HAP-1 (cell line): ENCODE measurements at regions not wholly inside any gene's neighbourhood (a gene's known extent, or its start where the extent isn't known, plus 50 kb on each side); places are given as distances from the start of the nearest gene placed in this dataset.

Experiments
- DNase-seq, 2 experiments: peaks; one replicate each; pipeline ENCODE4 v3.0.0-alpha.2; 2016 to 2020; ENCODE audit warnings: low spot score in 2 of 2
- H3K27me3 ChIP-seq: fragments of 250-450 bp; sonication (Bioruptor Pico); 2 replicates; pipeline ENCODE4 v1.5.1; 2020; ENCODE audit warnings: low read depth, mild to moderate bottlenecking, moderate library complexity
- H3K36me3 ChIP-seq: fragments of 250-450 bp; sonication (Bioruptor Pico); replicated peaks from 2 replicates; pipeline ENCODE4 v1.5.1; 2020; ENCODE audit warnings: mild to moderate bottlenecking
- H3K4me1 ChIP-seq: fragments of 250-450 bp; sonication (Bioruptor Pico); 2 replicates; pipeline ENCODE4 v1.5.1; 2020; ENCODE audit warnings: mild to moderate bottlenecking
- H3K4me3 ChIP-seq: fragments of 250-450 bp; sonication (Bioruptor Pico); 2 replicates; pipeline ENCODE4 v1.5.1; 2020; ENCODE audit warnings: mild to moderate bottlenecking, moderate library complexity
- H3K9me3 ChIP-seq: fragments of 250-450 bp; sonication (Bioruptor Pico); 2 replicates; pipeline ENCODE4 v1.5.1; 2020; ENCODE audit warnings: mild to moderate bottlenecking, moderate library complexity
- in situ Hi-C: fragments of 300-500 bp; cut with MboI; formaldehyde crosslinking; loops from 3 replicates; pipeline ENCODE4 v1.14.3; 2020; ENCODE audit warnings: low sequenced_read_pairs, inconsistent platforms, mixed read lengths

GRCh38 chr3:22176911-22177310, 425.9 kb upstream of the ZNF385D start:
- no peak overlapping the region for H3K4me3 ChIP-seq
- no peaks in the 10 kb centered on the region for H3K9me3 ChIP-seq
- H3K27me3 ChIP-seq: no peaks in the 10 kb centered on the region
- no peak for DNase-seq
- in situ Hi-C loops: no loop called here
- no peaks in the 10 kb centered on the region for H3K36me3 ChIP-seq
- H3K4me1 ChIP-seq: no peaks in the 10 kb centered on the region

GRCh38 chr3:22189616-22190015, 438.6 kb upstream of the ZNF385D start:
- in situ Hi-C loops: no loop called here
- Histone ChIP-seq H3K36me3 (no peaks in the 10 kb centered on the region), H3K9me3 (no peaks in the 10 kb centered on the region), H3K27me3 (no peaks in the 10 kb centered on the region), H3K4me1 (no peaks in the 10 kb centered on the region), H3K4me3 (no peak overlapping the region)
- DNase-seq: no peak

- no peak overlapping the region for H3K4me3 ChIP-seq
- in situ Hi-C loops: no loop called here
- H3K9me3 ChIP-seq: no peaks in the 10 kb centered on the region
- H3K27me3 ChIP-seq: peaks cover 2% of the 10 kb centered on the region; the same call in 1 of the 2 replicates
- H3K4me1 ChIP-seq: no peaks in the 10 kb centered on the region
- no peaks in the 10 kb centered on the region for H3K36me3 ChIP-seq
- no peak for DNase-seq
These were observed 448.1 kb upstream of the ZNF385D start for GRCh38 chr3:22199095-22199494.

- no peaks in the 10 kb centered on the region for H3K27me3 ChIP-seq
- DNase-seq: no peak
- no peaks in the 10 kb centered on the region for H3K9me3 ChIP-seq
- in situ Hi-C loops: no loop called here
- no peaks in the 10 kb centered on the region for H3K36me3 ChIP-seq
- H3K4me1 ChIP-seq: no peaks in the 10 kb centered on the region
- H3K4me3 ChIP-seq: no peak overlapping the region
These were observed 457.8 kb upstream of the ZNF385D start for GRCh38 chr3:22208844-22209243.

- H3K36me3 ChIP-seq: no peaks in the 10 kb centered on the region
- H3K27me3 ChIP-seq: no peaks in the 10 kb centered on the region
- no peak for DNase-seq
- no peak overlapping the region for H3K4me3 ChIP-seq
- H3K9me3 ChIP-seq: no peaks in the 10 kb centered on the region
- in situ Hi-C loops: no loop called here
- no peaks in the 10 kb centered on the region for H3K4me1 ChIP-seq
These were observed 458.6 kb upstream of the ZNF385D start for GRCh38 chr3:22209578-22209977.

GRCh38 chr3:22210693-22211092, 459.7 kb upstream of the ZNF385D start:
- Histone ChIP-seq H3K9me3 (no peaks in the 10 kb centered on the region), H3K27me3 (no peaks in the 10 kb centered on the region), H3K4me3 (no peak overlapping the region), H3K4me1 (no peaks in the 10 kb centered on the region), H3K36me3 (no peaks in the 10 kb centered on the region)
- DNase-seq: no peak
- in situ Hi-C loops: no loop called here

GRCh38 chr3:22216601-22217000, 465.6 kb upstream of the ZNF385D start:
- H3K9me3 ChIP-seq: no peaks in the 10 kb centered on the region
- 0 out of 2 replicates have a peak, but pooled peaks cover 3% of the 10 kb centered on the region for H3K27me3 ChIP-seq
- DNase-seq: no peak
- H3K4me1 ChIP-seq: no peaks in the 10 kb centered on the region
- in situ Hi-C loops: no loop called here
- H3K36me3 ChIP-seq: no peaks in the 10 kb centered on the region
- no peak overlapping the region for H3K4me3 ChIP-seq

- no peaks in the 10 kb centered on the region for H3K36me3 ChIP-seq
- H3K27me3 ChIP-seq: 0 out of 2 replicates have a peak, but pooled peaks cover 3% of the 10 kb centered on the region
- in situ Hi-C loops: no loop called here
- no peaks in the 10 kb centered on the region for H3K4me1 ChIP-seq
- no peak for DNase-seq
- H3K4me3 ChIP-seq: no peak overlapping the region
- no peaks in the 10 kb centered on the region for H3K9me3 ChIP-seq
These were observed 474.2 kb upstream of the ZNF385D start for GRCh38 chr3:22225161-22225560.

- in situ Hi-C loops: no loop called here
- Histone ChIP-seq H3K36me3 (no peaks in the 10 kb centered on the region), H3K9me3 (no peaks in the 10 kb centered on the region), H3K4me3 (no peak overlapping the region), H3K4me1 (no peaks in the 10 kb centered on the region), H3K27me3 (no peaks in the 10 kb centered on the region)
- DNase-seq: no peak
These were observed 477.7 kb upstream of the ZNF385D start for GRCh38 chr3:22228705-22229104.

- H3K36me3 ChIP-seq: no peaks in the 10 kb centered on the region
- no peak overlapping the region for H3K4me3 ChIP-seq
- H3K4me1 ChIP-seq: no peaks in the 10 kb centered on the region
- no peaks in the 10 kb centered on the region for H3K9me3 ChIP-seq
- DNase-seq: no peak
- in situ Hi-C loops: no loop called here
- H3K27me3 ChIP-seq: no peaks in the 10 kb centered on the region
These were observed 480.1 kb upstream of the ZNF385D start for GRCh38 chr3:22231061-22231460.

- Histone ChIP-seq H3K36me3 (no peaks in the 10 kb centered on the region), H3K27me3 (no peaks in the 10 kb centered on the region), H3K4me1 (no peaks in the 10 kb centered on the region), H3K4me3 (no peak overlapping the region), H3K9me3 (no peaks in the 10 kb centered on the region)
- in situ Hi-C loops: no loop called here
- DNase-seq: no peak
These were observed 485.7 kb upstream of the ZNF385D start for GRCh38 chr3:22236490-22237270.

- no peaks in the 10 kb centered on the region for H3K9me3 ChIP-seq
- H3K4me3 ChIP-seq: no peak overlapping the region
- no peaks in the 10 kb centered on the region for H3K27me3 ChIP-seq
- DNase-seq: no peak
- no peaks in the 10 kb centered on the region for H3K4me1 ChIP-seq
- in situ Hi-C loops: no loop called here
- no peaks in the 10 kb centered on the region for H3K36me3 ChIP-seq
These were observed 488.0 kb upstream of the ZNF385D start for GRCh38 chr3:22239011-22239410.

- Histone ChIP-seq H3K4me3 (no peak overlapping the region), H3K4me1 (no peaks in the 10 kb centered on the region), H3K27me3 (no peaks in the 10 kb centered on the region), H3K36me3 (no peaks in the 10 kb centered on the region), H3K9me3 (no peaks in the 10 kb centered on the region)
- in situ Hi-C loops: no loop called here
- DNase-seq: no peak
These were observed 490.1 kb upstream of the ZNF385D start for GRCh38 chr3:22241110-22241509.

- Histone ChIP-seq H3K4me3 (no peak overlapping the region), H3K4me1 (no peaks in the 10 kb centered on the region), H3K27me3 (no peaks in the 10 kb centered on the region), H3K36me3 (no peaks in the 10 kb centered on the region), H3K9me3 (no peaks in the 10 kb centered on the region)
- in situ Hi-C loops: no loop called here
- no peak for DNase-seq
These were observed 493.9 kb upstream of the ZNF385D start for GRCh38 chr3:22244761-22245521.
